Activated naive CD4-positive, alpha-beta T cell treated with anti-CD3 and anti-CD28 coated beads for 36 hours (primary cell): ENCODE measurements at regions not wholly inside any gene's neighbourhood (a gene's known extent, or its start where the extent isn't known, plus 50 kb on each side); places are given as distances from the start of the nearest gene placed in this dataset.
A peak's percentile ranks its signal among the peaks of the same experiment; 100 is the strongest.

Experiments
- CTCF ChIA-PET: fragments of 350-600 bp; sonication (Branson Sonifier 250); formaldehyde crosslinking; loops from one replicate; lab custom pipeline; 2021; ENCODE audit warnings: antibody characterized with exemption; lab: Charles Lee
- DNase-seq: peaks from one replicate; pipeline ENCODE4 v3.0.0-alpha.2; 2020
- H3K27ac Mint-ChIP-seq: one replicate; pipeline ENCODE4 v1.8.0; 2021; ENCODE audit warnings: mild to moderate bottlenecking, mixed read lengths
- H3K27me3 Mint-ChIP-seq: one replicate; pipeline ENCODE4 v1.8.0; 2021; ENCODE audit warnings: low read depth, mixed read lengths
- H3K36me3 Mint-ChIP-seq: one replicate; pipeline ENCODE4 v1.8.0; 2021; ENCODE audit warnings: low read depth, mixed read lengths
- H3K4me1 Mint-ChIP-seq: one replicate; pipeline ENCODE4 v1.8.0; 2021; ENCODE audit warnings: low read depth, mixed read lengths
- H3K4me3 Mint-ChIP-seq: one replicate; pipeline ENCODE4 v1.8.0; 2021; ENCODE audit warnings: mild to moderate bottlenecking, moderate library complexity, mixed read lengths
- H3K9me3 Mint-ChIP-seq: one replicate; pipeline ENCODE4 v1.8.0; 2021; ENCODE audit warnings: mixed read lengths
- intact Hi-C: fragments of 100-400 bp; cut with micrococcal nuclease; formaldehyde crosslinking; loops from one replicate; pipeline ENCODE4 v1.15.1; 2023

DNA sequence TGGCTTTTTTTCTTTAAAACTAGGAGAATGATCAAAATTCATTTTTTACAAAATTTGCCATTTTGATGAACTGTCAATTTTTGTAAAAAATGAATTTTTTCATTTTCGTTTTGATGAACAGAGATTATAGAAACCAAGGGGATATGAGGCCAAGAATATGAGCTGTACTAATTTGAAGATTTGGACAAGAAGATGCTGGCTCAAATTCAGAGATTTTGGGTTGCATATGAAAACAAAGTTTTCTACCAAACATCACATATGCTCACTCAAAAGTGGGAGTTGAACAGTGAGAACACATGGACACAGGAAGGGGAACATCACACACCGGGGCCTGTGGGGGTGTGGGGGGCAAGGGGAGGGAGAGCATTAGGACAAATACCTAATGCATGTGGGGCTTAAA, 230.7 kb downstream of the SNAPC1 start:
- H3K4me3 Mint-ChIP-seq: no peak overlapping the region
- no peaks in the 10 kb centered on the region for H3K36me3 Mint-ChIP-seq
- no peaks in the 10 kb centered on the region for H3K4me1 Mint-ChIP-seq
- no peaks in the 10 kb centered on the region for H3K9me3 Mint-ChIP-seq
- intact Hi-C loops: no loop called here
- H3K27ac Mint-ChIP-seq: no peak overlapping the region
- H3K27me3 Mint-ChIP-seq: no peaks in the 10 kb centered on the region
- DNase-seq: no peak
- CTCF ChIA-PET: no interaction called here

DNA sequence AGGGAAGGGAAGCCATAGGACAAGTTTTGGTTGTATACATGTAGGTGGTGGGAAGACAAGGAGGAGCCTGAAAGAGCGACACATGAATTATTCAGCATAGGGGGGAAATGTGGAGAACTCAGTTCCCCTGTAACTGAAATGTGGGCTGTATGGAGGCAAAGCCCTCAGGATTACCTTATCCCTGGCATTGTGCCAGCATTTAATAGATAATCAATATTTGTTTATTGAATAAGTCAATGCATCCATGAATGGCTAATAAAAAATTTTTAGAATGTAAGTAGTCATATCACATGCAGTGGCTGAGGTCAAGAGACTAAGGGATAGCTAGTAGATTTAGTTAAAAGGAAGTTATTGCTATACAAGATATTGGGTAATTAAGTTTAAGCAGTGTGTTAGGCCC, 232.4 kb downstream of the SNAPC1 start:
- Mint-ChIP-seq H3K4me3 (no peak overlapping the region), H3K4me1 (no peaks in the 10 kb centered on the region), H3K9me3 (no peaks in the 10 kb centered on the region), H3K27me3 (no peaks in the 10 kb centered on the region), H3K36me3 (no peaks in the 10 kb centered on the region), H3K27ac (no peak overlapping the region)
- intact Hi-C loops: no loop called here
- CTCF ChIA-PET: interaction anchor here (1.3 kb wide), 1 partner anchor 11 kb away, joined by 4 read pairs; no protein-coding TSS in a partner anchor
- DNase-seq: no peak

DNA sequence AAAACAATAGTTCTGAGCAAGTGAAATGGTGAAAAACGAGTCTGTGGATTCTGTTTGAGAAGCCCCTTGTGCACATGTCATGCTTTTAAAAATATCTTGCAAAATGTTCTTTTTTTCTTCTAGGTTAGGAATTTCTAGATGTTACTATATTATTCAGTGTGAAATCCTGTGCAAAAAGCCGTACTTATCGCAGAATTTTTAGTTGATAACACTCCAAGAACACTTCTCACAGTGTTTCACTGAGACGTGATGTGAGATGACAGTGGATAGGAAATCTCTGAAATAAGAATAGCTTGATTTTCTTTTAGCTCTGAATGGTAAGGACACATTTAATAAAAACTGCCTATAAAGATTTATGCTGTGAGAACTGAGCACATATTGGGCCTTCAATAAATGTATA, 234.5 kb downstream of the SNAPC1 start:
- no peak overlapping the region for H3K27ac Mint-ChIP-seq
- intact Hi-C loops: no loop called here
- H3K4me1 Mint-ChIP-seq: no peaks in the 10 kb centered on the region
- H3K4me3 Mint-ChIP-seq: no peak overlapping the region
- DNase-seq: no peak
- CTCF ChIA-PET: no interaction called here
- peaks cover 2% of the 10 kb centered on the region for H3K9me3 Mint-ChIP-seq
- H3K36me3 Mint-ChIP-seq: no peaks in the 10 kb centered on the region
- peaks cover 5% of the 10 kb centered on the region for H3K27me3 Mint-ChIP-seq

DNA sequence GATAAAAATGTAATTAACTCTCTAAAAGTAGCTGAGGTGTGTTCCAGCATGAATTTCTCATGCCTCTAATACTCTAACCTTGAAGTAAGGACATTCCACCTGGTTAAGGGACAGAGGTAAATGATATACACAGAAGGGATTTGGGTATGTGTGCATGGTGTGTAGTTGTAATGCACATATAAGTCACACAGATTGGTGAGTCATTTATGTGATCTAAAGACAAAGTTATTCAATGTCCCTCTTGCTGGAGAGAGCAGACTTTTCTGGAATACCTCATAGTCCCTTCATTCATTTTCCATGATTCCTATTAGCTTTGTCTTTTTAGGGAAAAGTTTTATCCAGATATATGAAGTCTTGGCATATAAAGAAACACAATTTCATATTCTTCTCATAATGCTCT, 234.9 kb downstream of the SNAPC1 start:
- CTCF ChIA-PET: no interaction called here
- intact Hi-C loops: no loop called here
- Mint-ChIP-seq H3K4me1 (peaks cover 4% of the 10 kb centered on the region), H3K4me3 (no peak overlapping the region), H3K27ac (no peak overlapping the region), H3K27me3 (peaks cover 5% of the 10 kb centered on the region), H3K9me3 (peaks cover 5% of the 10 kb centered on the region), H3K36me3 (no peaks in the 10 kb centered on the region)
- no peak for DNase-seq

DNA sequence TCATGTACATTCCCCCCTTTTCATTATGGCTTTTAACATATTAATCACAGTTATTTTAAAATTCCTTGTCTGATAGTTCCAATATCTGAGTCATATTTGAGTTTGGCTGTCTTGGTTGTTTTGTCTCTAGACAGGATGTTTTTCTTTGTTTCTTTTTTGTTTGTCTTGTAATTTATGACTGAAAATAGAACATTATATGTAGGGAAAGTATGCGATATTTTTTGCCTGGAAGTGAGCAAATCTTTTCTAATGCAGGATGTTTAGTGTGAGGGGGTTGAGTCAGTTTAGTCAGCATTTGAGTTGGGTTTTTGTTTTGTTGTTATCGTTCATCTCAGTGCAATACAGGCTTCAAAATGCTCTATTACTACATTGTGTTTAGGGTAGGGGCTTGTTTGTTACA, 239.7 kb downstream of the SNAPC1 start:
- H3K4me1 Mint-ChIP-seq: peaks cover 13% of the 10 kb centered on the region
- H3K27me3 Mint-ChIP-seq: peaks cover 17% of the 10 kb centered on the region
- H3K27ac Mint-ChIP-seq: no peak overlapping the region
- no peak for DNase-seq
- H3K4me3 Mint-ChIP-seq: no peak overlapping the region
- intact Hi-C loops: loop anchor here (1.0 to 10.0 kb wide), 4 partner anchors 68 to 823 kb away; no protein-coding TSS in a partner anchor
- peaks cover 23% of the 10 kb centered on the region for H3K9me3 Mint-ChIP-seq
- CTCF ChIA-PET: no interaction called here
- H3K36me3 Mint-ChIP-seq: peaks cover 4% of the 10 kb centered on the region

DNA sequence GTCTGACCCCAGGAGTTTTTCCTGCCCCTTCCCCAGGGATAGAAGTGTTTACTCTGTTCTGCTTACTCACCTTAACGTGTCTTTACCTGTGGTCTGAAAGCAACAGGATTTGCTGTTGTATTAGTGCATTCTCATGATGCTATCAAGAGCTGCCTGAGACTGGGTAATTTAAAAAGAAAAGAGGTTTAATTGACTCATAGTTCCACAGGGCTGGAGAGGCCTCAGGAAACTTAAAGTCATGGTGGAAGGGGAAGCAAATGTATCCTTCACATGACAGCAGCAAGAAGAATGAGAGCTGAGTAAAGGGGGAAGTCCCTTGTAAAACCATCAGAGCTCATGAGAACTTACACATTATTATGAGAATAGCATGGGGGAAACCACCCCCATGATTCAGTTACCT, 240.4 kb downstream of the SNAPC1 start:
- H3K36me3 Mint-ChIP-seq: peaks cover 4% of the 10 kb centered on the region
- intact Hi-C loops: loop anchor here (1.0 to 10.0 kb wide), 4 partner anchors 68 to 824 kb away; no protein-coding TSS in a partner anchor
- no peak overlapping the region for H3K27ac Mint-ChIP-seq
- H3K4me1 Mint-ChIP-seq: peaks cover 13% of the 10 kb centered on the region
- H3K4me3 Mint-ChIP-seq: no peak overlapping the region
- CTCF ChIA-PET: interaction anchor here (0.7 to 1.9 kb wide), 3 partner anchors 26 to 583 kb away, joined by 3 to 7 read pairs (median 4); no protein-coding TSS in a partner anchor
- DNase-seq: peak; percentile 47
- H3K9me3 Mint-ChIP-seq: peaks cover 23% of the 10 kb centered on the region
- peaks cover 17% of the 10 kb centered on the region for H3K27me3 Mint-ChIP-seq

DNA sequence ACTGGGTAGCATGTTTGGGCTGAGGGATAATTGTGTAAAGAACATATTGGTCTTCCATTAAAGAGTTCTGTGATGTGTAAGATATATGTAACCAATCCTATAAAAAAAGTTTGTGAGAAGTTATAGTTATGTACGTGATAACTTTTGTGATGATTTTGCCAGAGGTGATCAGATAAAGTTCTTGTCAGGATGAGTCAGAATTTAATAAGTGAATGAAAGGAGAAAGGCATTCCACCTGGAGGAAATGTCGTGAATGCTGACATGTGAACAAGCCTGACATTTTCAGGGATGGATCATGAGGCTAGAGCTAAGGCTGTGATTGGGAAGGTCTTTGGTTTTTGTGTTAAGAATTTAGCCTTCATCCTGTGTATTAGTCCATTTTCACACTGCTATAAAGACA, 241.5 kb downstream of the SNAPC1 start:
- Mint-ChIP-seq H3K36me3 (peaks cover 4% of the 10 kb centered on the region), H3K27me3 (peaks cover 17% of the 10 kb centered on the region), H3K27ac (no peak overlapping the region), H3K9me3 (peaks cover 23% of the 10 kb centered on the region), H3K4me1 (peaks cover 13% of the 10 kb centered on the region), H3K4me3 (no peak overlapping the region)
- DNase-seq: no peak
- CTCF ChIA-PET: interaction anchor here (1.9 kb wide), 1 partner anchor 123 kb away, joined by 7 read pairs; no protein-coding TSS in a partner anchor
- intact Hi-C loops: loop anchor here (2.0 to 10.0 kb wide), 3 partner anchors 339 to 825 kb away; no protein-coding TSS in a partner anchor

DNA sequence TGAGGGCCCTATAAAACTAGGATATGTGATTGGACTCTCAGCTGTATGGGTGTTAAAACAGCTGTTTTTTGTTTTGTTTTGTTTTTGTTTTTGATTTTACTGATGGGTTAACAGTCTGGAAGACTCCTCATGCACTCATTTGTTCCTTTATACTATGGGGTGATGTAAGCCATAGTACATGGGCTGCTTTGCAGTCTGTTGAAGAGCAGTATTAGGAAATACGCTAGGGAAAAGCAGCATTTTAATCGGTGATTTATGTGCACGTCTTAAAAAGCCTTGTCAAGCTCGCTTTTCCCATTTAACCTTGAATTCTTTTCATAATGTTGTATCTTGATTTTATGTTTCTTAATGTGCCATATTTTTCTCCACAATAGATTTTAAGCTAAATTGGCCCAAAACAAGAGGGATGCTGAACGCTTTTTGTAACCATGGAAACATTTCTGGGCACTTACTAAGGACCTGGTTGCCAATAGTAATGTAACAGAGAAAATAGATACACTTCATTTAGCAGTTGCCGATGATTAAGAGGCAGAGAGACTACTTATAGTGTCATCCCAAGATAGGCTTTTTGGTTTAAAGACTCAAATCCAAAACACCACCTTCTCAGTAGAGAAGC, 244.0 kb downstream of the SNAPC1 start:
- Mint-ChIP-seq H3K4me1 (peaks cover 13% of the 10 kb centered on the region), H3K9me3 (peaks cover 23% of the 10 kb centered on the region), H3K27me3 (peaks cover 14% of the 10 kb centered on the region), H3K27ac (no peak overlapping the region), H3K4me3 (no peak overlapping the region), H3K36me3 (peaks cover 4% of the 10 kb centered on the region)
- CTCF ChIA-PET: interaction anchor here (0.6 to 1.4 kb wide), 2 partner anchors 12 to 27 kb away, joined by 4 read pairs; no protein-coding TSS in a partner anchor
- DNase-seq: no peak
- intact Hi-C loops: loop anchor here (10.0 kb wide), 1 partner anchor 341 kb away; no protein-coding TSS in a partner anchor

DNA sequence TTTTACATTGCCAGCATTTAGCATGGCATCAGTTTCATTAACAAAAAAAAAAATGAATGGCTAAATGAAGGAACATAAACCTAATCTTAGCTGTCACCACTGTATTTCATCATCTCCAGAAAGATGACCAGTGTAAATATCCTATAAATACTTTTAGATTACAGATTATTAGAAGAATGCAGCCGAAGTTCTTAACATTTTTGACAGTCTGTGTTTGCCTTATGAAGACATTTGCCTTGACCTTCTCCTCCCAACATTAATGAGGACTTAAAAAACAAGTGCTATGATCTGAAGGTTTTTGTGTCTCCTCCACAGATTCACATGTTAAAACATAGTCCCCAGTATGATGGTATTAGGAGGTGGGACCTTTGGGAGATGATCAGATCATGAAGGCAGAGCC, 253.0 kb downstream of the SNAPC1 start:
- Mint-ChIP-seq H3K9me3 (no peaks in the 10 kb centered on the region), H3K36me3 (no peaks in the 10 kb centered on the region), H3K4me1 (no peaks in the 10 kb centered on the region), H3K27ac (no peak overlapping the region), H3K27me3 (peaks cover 7% of the 10 kb centered on the region), H3K4me3 (no peak overlapping the region)
- no peak for DNase-seq
- CTCF ChIA-PET: interaction anchor here (0.5 kb wide), 1 partner anchor 67 kb away, joined by 3 read pairs; no protein-coding TSS in a partner anchor
- intact Hi-C loops: no loop called here

DNA sequence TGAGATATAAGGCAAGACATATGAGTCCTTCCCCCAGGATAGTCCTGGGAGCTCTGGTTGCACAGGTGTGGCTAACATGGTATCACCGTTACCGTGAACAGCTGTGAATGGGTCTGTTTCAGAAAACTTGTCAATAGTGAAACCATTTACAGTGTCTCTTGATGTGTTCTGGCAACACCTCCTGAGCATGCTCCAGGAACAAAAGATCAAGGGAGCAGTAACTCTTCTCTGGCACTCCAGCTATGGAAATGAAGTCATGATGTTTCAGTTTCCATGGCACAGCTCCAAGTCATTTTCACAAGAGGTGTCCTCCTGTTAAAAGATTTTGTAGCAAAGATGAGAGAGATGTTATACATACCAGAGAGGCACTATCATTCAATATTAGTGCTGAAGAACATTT, 253.7 kb downstream of the SNAPC1 start:
- H3K36me3 Mint-ChIP-seq: no peaks in the 10 kb centered on the region
- H3K9me3 Mint-ChIP-seq: no peaks in the 10 kb centered on the region
- peaks cover 7% of the 10 kb centered on the region for H3K27me3 Mint-ChIP-seq
- no peak overlapping the region for H3K4me3 Mint-ChIP-seq
- DNase-seq: no peak
- CTCF ChIA-PET: no interaction called here
- intact Hi-C loops: no loop called here
- H3K4me1 Mint-ChIP-seq: no peaks in the 10 kb centered on the region
- no peak overlapping the region for H3K27ac Mint-ChIP-seq

DNA sequence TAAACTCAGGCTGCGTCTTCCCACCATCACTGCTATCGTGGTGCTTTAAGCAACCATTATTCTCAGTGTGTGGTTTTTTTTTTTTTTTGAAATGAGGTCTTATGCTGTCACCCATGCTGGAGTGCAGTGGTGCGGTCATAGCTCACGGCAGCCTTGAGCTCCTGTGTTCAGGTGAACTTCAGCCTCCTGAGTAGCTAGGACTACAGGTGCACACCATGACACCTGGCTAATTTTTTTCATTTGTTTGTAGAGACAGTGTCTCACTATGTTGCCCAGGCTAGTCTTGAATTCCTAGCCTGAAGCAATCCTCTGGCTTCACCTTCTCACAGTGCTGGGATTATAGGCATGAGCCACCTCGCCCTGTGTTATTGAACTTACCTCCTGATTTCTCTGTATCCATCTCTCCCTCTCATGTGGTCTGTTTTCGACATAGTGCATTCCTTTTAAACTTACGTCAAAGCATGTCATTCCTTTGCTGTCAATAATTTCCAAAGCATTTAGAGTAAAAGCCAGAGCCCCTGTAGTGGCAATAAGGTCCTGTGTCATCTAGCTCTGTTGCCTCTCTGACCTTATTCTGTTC, 255.5 kb downstream of the SNAPC1 start:
- H3K27me3 Mint-ChIP-seq: peaks cover 7% of the 10 kb centered on the region
- H3K4me1 Mint-ChIP-seq: no peaks in the 10 kb centered on the region
- H3K27ac Mint-ChIP-seq: no peak overlapping the region
- intact Hi-C loops: no loop called here
- no peaks in the 10 kb centered on the region for H3K9me3 Mint-ChIP-seq
- H3K4me3 Mint-ChIP-seq: no peak overlapping the region
- CTCF ChIA-PET: no interaction called here
- DNase-seq: no peak
- H3K36me3 Mint-ChIP-seq: no peaks in the 10 kb centered on the region

DNA sequence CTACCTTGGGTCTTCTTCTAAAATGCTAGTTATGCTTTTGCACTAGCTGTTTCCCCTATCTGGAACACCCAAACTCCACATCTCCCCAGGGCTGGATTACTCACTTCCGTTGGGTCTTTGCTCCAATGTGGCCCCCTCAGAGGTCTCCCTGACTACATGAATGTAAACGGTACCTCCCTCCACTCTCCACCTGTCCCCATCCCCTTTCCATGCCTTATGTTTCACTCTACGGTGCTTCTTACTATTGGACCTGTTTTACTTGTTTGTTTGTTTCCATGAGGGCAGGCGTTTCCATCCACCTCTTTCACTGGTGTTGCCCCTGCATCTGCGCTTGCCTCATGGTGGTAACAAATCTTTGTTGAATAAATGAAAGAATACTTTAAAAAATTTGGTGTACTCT, 256.4 kb downstream of the SNAPC1 start:
- CTCF ChIA-PET: no interaction called here
- Mint-ChIP-seq H3K4me3 (no peak overlapping the region), H3K36me3 (no peaks in the 10 kb centered on the region), H3K27ac (no peak overlapping the region), H3K27me3 (peaks cover 4% of the 10 kb centered on the region), H3K9me3 (no peaks in the 10 kb centered on the region), H3K4me1 (no peaks in the 10 kb centered on the region)
- DNase-seq: no peak
- intact Hi-C loops: no loop called here

DNA sequence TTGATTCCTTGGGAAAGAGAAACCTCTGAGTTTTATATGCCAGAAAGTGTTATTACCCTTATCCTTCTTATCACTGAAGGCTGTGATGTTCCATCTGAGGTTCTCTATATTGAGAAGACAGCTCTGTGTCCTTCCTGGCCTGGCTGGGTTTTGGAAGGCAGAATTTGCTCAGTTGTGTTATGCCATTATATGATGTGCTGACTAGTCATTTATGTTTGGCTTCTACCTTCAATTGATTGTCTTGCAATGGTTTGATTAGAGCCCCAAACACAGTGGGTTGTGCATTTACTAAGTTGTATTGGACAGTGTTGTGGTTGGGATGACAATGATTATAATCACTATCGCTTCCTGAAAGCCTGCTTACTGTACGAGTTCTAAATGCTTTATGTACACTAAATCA, 265.7 kb downstream of the SNAPC1 start:
- intact Hi-C loops: no loop called here
- Mint-ChIP-seq H3K9me3 (no peaks in the 10 kb centered on the region), H3K36me3 (no peaks in the 10 kb centered on the region), H3K4me1 (peaks cover 3% of the 10 kb centered on the region), H3K27ac (no peak overlapping the region), H3K4me3 (no peak overlapping the region), H3K27me3 (peaks cover 25% of the 10 kb centered on the region)
- no peak for DNase-seq
- CTCF ChIA-PET: interaction anchor here (0.7 to 0.9 kb wide), 2 partner anchors 25 to 168 kb away, joined by 3 read pairs; no protein-coding TSS in a partner anchor
